ENCODE measurements at regions not wholly inside any gene's neighbourhood (a gene's known extent, or its start where the extent isn't known, plus 50 kb on each side); places are given as distances from the start of the nearest gene placed in this dataset.

GRCh38 chr2:236763857-236764256 is 194.2 kb downstream of the ACKR3 start:
- Mint-ChIP-seq H3K9me3 (ENCODE audit: unreplicated experiment) (no peaks in the 10 kb centered on the region), H3K4me1 (ENCODE audit: unreplicated experiment) (peaks cover 12% of the 10 kb centered on the region), H3K4me3 (ENCODE audit: unreplicated experiment) (no peak overlapping the region), H3K36me3 (ENCODE audit: unreplicated experiment) (peaks cover 7% of the 10 kb centered on the region), H3K27me3 (ENCODE audit: unreplicated experiment) (no peaks in the 10 kb centered on the region), H3K27ac (ENCODE audit: unreplicated experiment) (no peak overlapping the region)
- no peak for TF ChIP-seq CTCF (IDR thresholded peaks at IDR 0.05)
- DNase-seq (ENCODE audit: extremely low spot score, unreplicated experiment), result no peak

GRCh38 chr2:236764716-236765115 is 195.1 kb downstream of the ACKR3 start:
- no peak overlapping the region for H3K4me3 Mint-ChIP-seq (ENCODE audit: unreplicated experiment)
- H3K36me3 Mint-ChIP-seq (ENCODE audit: unreplicated experiment), result peaks cover 7% of the 10 kb centered on the region
- TF ChIP-seq CTCF (IDR thresholded peaks at IDR 0.05), result no peak

GRCh38 chr2:236765478-236765877 is 195.9 kb downstream of the ACKR3 start:
- TF ChIP-seq CTCF (IDR thresholded peaks at IDR 0.05), result no peak
- no peaks in the 10 kb centered on the region for H3K27me3 Mint-ChIP-seq (ENCODE audit: unreplicated experiment)
- H3K27ac Mint-ChIP-seq (ENCODE audit: unreplicated experiment), result no peak overlapping the region
- no peak for DNase-seq (ENCODE audit: extremely low spot score, unreplicated experiment)
- no peaks in the 10 kb centered on the region for H3K9me3 Mint-ChIP-seq (ENCODE audit: unreplicated experiment)
- H3K4me3 Mint-ChIP-seq (ENCODE audit: unreplicated experiment), result no peak overlapping the region
- peaks cover 27% of the 10 kb centered on the region for H3K4me1 Mint-ChIP-seq (ENCODE audit: unreplicated experiment)
- H3K36me3 Mint-ChIP-seq (ENCODE audit: unreplicated experiment), result peaks cover 7% of the 10 kb centered on the region

More at GRCh38 chr2:236764716-236765115, 195.1 kb downstream of the ACKR3 start:
- DNase-seq (ENCODE audit: extremely low spot score, unreplicated experiment), result no peak
- Mint-ChIP-seq H3K27me3 (ENCODE audit: unreplicated experiment) (no peaks in the 10 kb centered on the region), H3K4me1 (ENCODE audit: unreplicated experiment) (peaks cover 20% of the 10 kb centered on the region), H3K27ac (ENCODE audit: unreplicated experiment) (no peak overlapping the region), H3K9me3 (ENCODE audit: unreplicated experiment) (no peaks in the 10 kb centered on the region)

GRCh38 chr2:236766850-236767249 is 197.2 kb downstream of the ACKR3 start:
- no peak for TF ChIP-seq CTCF (IDR thresholded peaks at IDR 0.05)

GRCh38 chr2:236767941-236768340 is 198.3 kb downstream of the ACKR3 start:
- TF ChIP-seq CTCF (IDR thresholded peaks at IDR 0.05), result no peak
- no peak overlapping the region for H3K4me3 Mint-ChIP-seq (ENCODE audit: unreplicated experiment)
- peaks cover 7% of the 10 kb centered on the region for H3K36me3 Mint-ChIP-seq (ENCODE audit: unreplicated experiment)
- peak overlapping the region; percentile 85 for H3K27ac Mint-ChIP-seq (ENCODE audit: unreplicated experiment)
- DNase-seq (ENCODE audit: extremely low spot score, unreplicated experiment), result no peak
- H3K27me3 Mint-ChIP-seq (ENCODE audit: unreplicated experiment), result no peaks in the 10 kb centered on the region
- peaks cover 32% of the 10 kb centered on the region for H3K4me1 Mint-ChIP-seq (ENCODE audit: unreplicated experiment)
- H3K9me3 Mint-ChIP-seq (ENCODE audit: unreplicated experiment), result no peaks in the 10 kb centered on the region

More at GRCh38 chr2:236766850-236767249, 197.2 kb downstream of the ACKR3 start:
- H3K4me1 Mint-ChIP-seq (ENCODE audit: unreplicated experiment), result peaks cover 27% of the 10 kb centered on the region
- H3K36me3 Mint-ChIP-seq (ENCODE audit: unreplicated experiment), result peaks cover 7% of the 10 kb centered on the region
- H3K27me3 Mint-ChIP-seq (ENCODE audit: unreplicated experiment), result no peaks in the 10 kb centered on the region
- no peak overlapping the region for H3K27ac Mint-ChIP-seq (ENCODE audit: unreplicated experiment)
- H3K4me3 Mint-ChIP-seq (ENCODE audit: unreplicated experiment), result no peak overlapping the region
- no peaks in the 10 kb centered on the region for H3K9me3 Mint-ChIP-seq (ENCODE audit: unreplicated experiment)
- no peak for DNase-seq (ENCODE audit: extremely low spot score, unreplicated experiment)

Data from osteocyte (in vitro differentiated cells).